Stomach (tissue), 4 donors: ENCODE measurements at regions not wholly inside any gene's neighbourhood (a gene's known extent, or its start where the extent isn't known, plus 50 kb on each side); places are given as distances from the start of the nearest gene placed in this dataset.

Experiments used
- POLR2AphosphoS5 ChIP-seq, 3 donors: sonication (generic); formaldehyde crosslinking; IDR thresholded peaks; one replicate each; pipeline ENCODE4 v1.6.1; 2016; ENCODE audit warnings: antibody characterized with exemption in 3 of 3
- TF ChIP-seq, protein P1 (sequence below), 7 experiments: fragments of 450-650 bp in 4 of 7; fragments of 200-600 bp in 3 of 7; sonication (generic) in 3 of 7; IDR thresholded peaks; one replicate each; pipeline ENCODE4 v1.5.1; 2016 to 2019; ENCODE audit warnings: antibody characterized with exemption in 7 of 7, control low read depth in 2 of 7, mild to moderate bottlenecking in 1 of 7

DNA sequence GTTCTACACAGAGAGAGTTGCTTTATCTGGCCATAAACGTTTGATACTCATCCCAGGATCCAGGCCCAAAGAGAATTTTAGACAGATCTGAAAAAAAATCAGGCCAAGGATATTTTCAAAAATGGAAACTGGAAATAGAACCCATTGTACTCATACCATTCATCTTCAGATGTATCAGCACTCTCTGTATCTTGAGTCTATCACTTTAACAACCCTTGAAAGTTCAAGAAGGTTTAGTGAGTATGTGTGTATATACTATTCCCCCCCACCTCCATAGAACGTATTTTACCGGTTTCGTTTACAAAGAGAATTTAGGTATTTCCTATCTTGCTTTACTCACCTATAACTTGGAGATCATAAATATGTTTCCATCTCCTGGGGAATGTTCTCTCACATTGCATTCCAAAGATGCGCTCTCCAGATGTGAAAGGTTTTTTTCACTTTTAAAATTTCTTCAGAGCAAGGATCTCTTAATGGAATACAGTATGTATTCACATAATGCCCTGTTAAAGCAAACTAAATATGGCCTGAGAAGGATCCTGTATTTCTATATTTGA lies 105.5 kb upstream of the TUT7 start:
- TF ChIP-seq, protein P1, sequence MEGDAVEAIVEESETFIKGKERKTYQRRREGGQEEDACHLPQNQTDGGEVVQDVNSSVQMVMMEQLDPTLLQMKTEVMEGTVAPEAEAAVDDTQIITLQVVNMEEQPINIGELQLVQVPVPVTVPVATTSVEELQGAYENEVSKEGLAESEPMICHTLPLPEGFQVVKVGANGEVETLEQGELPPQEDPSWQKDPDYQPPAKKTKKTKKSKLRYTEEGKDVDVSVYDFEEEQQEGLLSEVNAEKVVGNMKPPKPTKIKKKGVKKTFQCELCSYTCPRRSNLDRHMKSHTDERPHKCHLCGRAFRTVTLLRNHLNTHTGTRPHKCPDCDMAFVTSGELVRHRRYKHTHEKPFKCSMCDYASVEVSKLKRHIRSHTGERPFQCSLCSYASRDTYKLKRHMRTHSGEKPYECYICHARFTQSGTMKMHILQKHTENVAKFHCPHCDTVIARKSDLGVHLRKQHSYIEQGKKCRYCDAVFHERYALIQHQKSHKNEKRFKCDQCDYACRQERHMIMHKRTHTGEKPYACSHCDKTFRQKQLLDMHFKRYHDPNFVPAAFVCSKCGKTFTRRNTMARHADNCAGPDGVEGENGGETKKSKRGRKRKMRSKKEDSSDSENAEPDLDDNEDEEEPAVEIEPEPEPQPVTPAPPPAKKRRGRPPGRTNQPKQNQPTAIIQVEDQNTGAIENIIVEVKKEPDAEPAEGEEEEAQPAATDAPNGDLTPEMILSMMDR (IDR thresholded peaks at IDR 0.05), result no peak
- TF ChIP-seq POLR2AphosphoS5 (IDR thresholded peaks at IDR 0.05), result no peak
